HCT116 (cell line): ENCODE measurements at regions not wholly inside any gene's neighbourhood (a gene's known extent, or its start where the extent isn't known, plus 50 kb on each side); places are given as distances from the start of the nearest gene placed in this dataset.

Experiments used
- ATAC-seq: fragments of 200-7000 bp; cut with Tn5 transposase; 2 replicates; pipeline ENCODE4 v1.9.1; 2020; ENCODE audit warnings: mild to moderate bottlenecking, moderate library complexity
- BruUV-seq: library from RNA; stranded (reverse); fragments of 400-500 nt; replicated peaks from 2 replicates; lab custom pipeline; 2021; lab: Mats Ljungman, UMichigan
- CTCF ChIA-PET: fragments of 300-600 bp; sonication (Branson Sonifier 250); formaldehyde crosslinking; loops from one replicate; lab custom pipeline; 2021; ENCODE audit warnings: antibody characterized with exemption; lab: Charles Lee
- POLR2A ChIA-PET: fragments of 300-600, 350-600 bp; sonication (Branson Sonifier 250); formaldehyde crosslinking; loops from one replicate; lab custom pipeline; 2021; ENCODE audit warnings: antibody characterized with exemption; lab: Charles Lee
- RAD21 ChIA-PET, 2 experiments: fragments of 300-600 bp; sonication (Branson Sonifier 250); formaldehyde crosslinking; loops; one replicate each; lab custom pipeline; 2023; ENCODE audit warnings: low total read pairs in 2 of 2; ENCODE audit not compliant: uncharacterized antibody in 2 of 2, unreplicated experiment in 2 of 2, low non-redundant PET in 1 of 2; lab: Charles Lee
- DNase-seq: peaks from one replicate; pipeline ENCODE4 v3.0.0-alpha.2; 2010; ENCODE audit warnings: low read depth, low spot score
- H2AFZ ChIP-seq: fragments of 200-600 bp; shearing (Covaris generic), sonication (generic); 2 replicates; pipeline ENCODE4 v1.6.1; 2017; ENCODE audit warnings: low read depth, mixed run types, mixed read lengths, antibody characterized with exemption, low read length; ENCODE audit not compliant: poor library complexity, severe bottlenecking
- H3K27ac ChIP-seq: 2 replicates; pipeline ENCODE4 v1.5.1; 2012; ENCODE audit warnings: low read depth, low read length
- H3K27me3 ChIP-seq: fragments of 200-600 bp; sonication (generic); 2 replicates; pipeline ENCODE4 v1.6.1; 2016; ENCODE audit warnings: mixed run types, low read length, mixed read lengths; ENCODE audit not compliant: insufficient read depth
- H3K36me3 ChIP-seq, 2 experiments: fragments of 200-500 bp in 1 of 2; fragments of 200-600 bp in 1 of 2; sonication (Bioruptor generic) in 1 of 2; sonication (generic) in 1 of 2; 2 replicates each; pipeline versions ENCODE4 v1.5.1 to v1.6.1; 2014 to 2016; ENCODE audit warnings: low read length in 2 of 2, inconsistent platforms in 1 of 2, mixed read lengths in 1 of 2, mixed run types in 1 of 2; ENCODE audit not compliant: insufficient read depth in 2 of 2, control insufficient read depth in 1 of 2
- H3K4me1 ChIP-seq, 2 experiments: fragments of 200-600 bp in 1 of 2; sonication (generic) in 1 of 2; 2 replicates each; pipeline versions ENCODE4 v1.5.1 to v1.6.1; 2012 to 2017; ENCODE audit warnings: low read length in 2 of 2, inconsistent platforms in 1 of 2, mild to moderate bottlenecking in 1 of 2, mixed read lengths in 1 of 2, mixed run types in 1 of 2, moderate library complexity in 1 of 2; ENCODE audit not compliant: insufficient read depth in 2 of 2, control insufficient read depth in 1 of 2
- H3K4me2 ChIP-seq: fragments of 200-600 bp; sonication (generic); 2 replicates; pipeline ENCODE4 v1.6.1; 2017; ENCODE audit warnings: mixed run types, low read length, mixed read lengths
- H3K4me3 ChIP-seq, 2 experiments: fragments of 200-600 bp in 1 of 2; sonication (generic) in 1 of 2; replicated peaks in 1 of 2; 2 replicates each; pipeline ENCODE4 v1.5.1; 2011 to 2016; ENCODE audit warnings: low read length in 2 of 2, control low read depth in 1 of 2, low read depth in 1 of 2, mild to moderate bottlenecking in 1 of 2, mixed read lengths in 1 of 2, mixed run types in 1 of 2
- H3K79me2 ChIP-seq: fragments of 200-600 bp; sonication (generic); 2 replicates; pipeline ENCODE4 v1.6.1; 2017; ENCODE audit warnings: mild to moderate bottlenecking, mixed run types, low read length, moderate library complexity, mixed read lengths; ENCODE audit not compliant: insufficient read depth
- H3K9ac ChIP-seq: fragments of 200-600 bp; sonication (generic); 2 replicates; pipeline ENCODE4 v1.6.1; 2016; ENCODE audit warnings: low read length, mixed read lengths
- H3K9me2 ChIP-seq: fragments of 200-600 bp; sonication (generic), shearing (Covaris generic); 2 replicates; pipeline ENCODE4 v1.6.1; 2017; ENCODE audit warnings: mixed run types, mild to moderate bottlenecking, moderate library complexity; ENCODE audit not compliant: insufficient read depth
- H3K9me3 ChIP-seq, 2 experiments: fragments of 200-500 bp in 1 of 2; fragments of 200-600 bp in 1 of 2; sonication (Bioruptor generic) in 1 of 2; sonication (generic) in 1 of 2; 2 replicates each; pipeline ENCODE4 v1.6.1; 2014 to 2017; ENCODE audit warnings: low read length in 2 of 2, mixed read lengths in 2 of 2, inconsistent platforms in 1 of 2, low read depth in 1 of 2, mild to moderate bottlenecking in 1 of 2, mixed run types in 1 of 2, moderate library complexity in 1 of 2; ENCODE audit not compliant: control insufficient read depth in 1 of 2, insufficient read depth in 1 of 2
- H4K20me1 ChIP-seq: fragments of 200-600 bp; sonication (generic), shearing (Covaris generic); 2 replicates; pipeline ENCODE4 v1.6.1; 2017; ENCODE audit warnings: mixed run types, mild to moderate bottlenecking, moderate library complexity; ENCODE audit not compliant: insufficient read depth
- ATF3 ChIP-seq: IDR thresholded peaks from 2 replicates; pipeline ENCODE4 v1.6.1; 2012
- CBX3 ChIP-seq: IDR thresholded peaks from 2 replicates; pipeline ENCODE4 v1.6.1; 2012; ENCODE audit warnings: low read depth
- CEBPB ChIP-seq: IDR thresholded peaks from 2 replicates; pipeline ENCODE4 v1.6.1; 2012; ENCODE audit warnings: low read depth
- CTCF ChIP-seq, 3 experiments: fragments of 200-600 bp in 1 of 3; sonication (generic) in 1 of 3; IDR thresholded peaks in 2 of 3; conservative IDR thresholded peaks in 1 of 3; 2 replicates each; pipeline ENCODE4 v1.5.1; 2012 to 2017; ENCODE audit warnings: low read depth in 2 of 3, low read length in 2 of 3, antibody characterized with exemption in 1 of 3, borderline replicate concordance in 1 of 3, control low read depth in 1 of 3, mild to moderate bottlenecking in 1 of 3, mixed read lengths in 1 of 3, mixed run types in 1 of 3, moderate library complexity in 1 of 3; ENCODE audit not compliant: insufficient read depth in 1 of 3
- EGR1 ChIP-seq: IDR thresholded peaks from 2 replicates; pipeline ENCODE4 v1.6.1; 2012; ENCODE audit warnings: low read depth
- ELF1 ChIP-seq: IDR thresholded peaks from 2 replicates; pipeline ENCODE4 v1.6.1; 2012; ENCODE audit warnings: low read depth, borderline replicate concordance
- EZH2 ChIP-seq: fragments of 200-600 bp; sonication (generic); IDR thresholded peaks from 2 replicates; pipeline ENCODE4 v1.6.1; 2017; ENCODE audit warnings: antibody characterized with exemption, mixed run types
- EZH2phosphoT487 ChIP-seq: fragments of 200-600 bp; IDR thresholded peaks from 2 replicates; pipeline ENCODE4 v1.6.1; 2018; ENCODE audit warnings: antibody characterized with exemption, borderline replicate concordance
- FOSL1 ChIP-seq: IDR thresholded peaks from 2 replicates; pipeline ENCODE4 v1.6.1; 2012; ENCODE audit warnings: low read depth
- JUND ChIP-seq: IDR thresholded peaks from 2 replicates; pipeline ENCODE4 v1.6.1; 2012
- MAX ChIP-seq: IDR thresholded peaks from 2 replicates; pipeline ENCODE4 v1.6.1; 2012
- POLR2AphosphoS5 ChIP-seq: IDR thresholded peaks from 2 replicates; pipeline ENCODE4 v1.6.1; 2011; ENCODE audit warnings: mild to moderate bottlenecking, low read depth, low read length, moderate library complexity
- SIN3A ChIP-seq: IDR thresholded peaks from 2 replicates; pipeline ENCODE4 v1.6.1; 2012; ENCODE audit warnings: low read depth
- SP1 ChIP-seq: IDR thresholded peaks from 2 replicates; pipeline ENCODE4 v1.6.1; 2012; ENCODE audit warnings: low read depth
- SRF ChIP-seq: IDR thresholded peaks from 2 replicates; pipeline ENCODE4 v1.6.1; 2012; ENCODE audit warnings: low read depth
- TCF7L2 ChIP-seq: IDR thresholded peaks from 2 replicates; pipeline ENCODE4 v1.7.0; 2011; ENCODE audit warnings: borderline replicate concordance, inconsistent platforms; ENCODE audit not compliant: insufficient read depth, insufficient read length; ENCODE audit errors: extremely low read depth
- YY1 ChIP-seq: IDR thresholded peaks from 2 replicates; pipeline ENCODE4 v1.6.1; 2011; ENCODE audit warnings: low read length, low read depth, moderate library complexity, mild to moderate bottlenecking; ENCODE audit not compliant: insufficient replicate concordance; ENCODE audit errors: extremely low read depth
- ZBTB33 ChIP-seq: IDR thresholded peaks from 2 replicates; pipeline ENCODE4 v1.6.1; 2011; ENCODE audit warnings: mild to moderate bottlenecking, low read length, moderate library complexity; ENCODE audit not compliant: insufficient replicate concordance; ENCODE audit errors: extremely low read depth
- ZFX ChIP-seq: fragments of 450-650 bp; IDR thresholded peaks from 2 replicates; pipeline ENCODE4 v1.6.1; 2017
- ZNF274 ChIP-seq: fragments of 200-500 bp; sonication (Bioruptor generic); IDR thresholded peaks from 2 replicates; pipeline ENCODE4 v1.6.1; 2014; ENCODE audit warnings: mild to moderate bottlenecking, low read depth, low read length, inconsistent platforms
- intact Hi-C: fragments of 100-400 bp; cut with micrococcal nuclease; formaldehyde crosslinking; loops from 2 replicates; pipeline ENCODE4 v1.10.0; 2022

- TF ChIP-seq CTCF (IDR thresholded peaks at IDR 0.05 in 2 of 3, conservative IDR thresholded peaks at IDR 0.05 in 1 of 3; ENCODE audit: borderline replicate concordance in 1 of 3, insufficient read depth in 1 of 3, low read depth in 2 of 3, low read length in 2 of 3) (no peak), EZH2 (no peak), SP1 (no peak), EZH2phosphoT487 (no peak), ELF1 (no peak), SIN3A (no peak), ZNF274 (no peak)
Measured at GRCh38 chr4:41365681-41366080, 109.0 kb downstream of the UCHL1 start (continued).

GRCh38 chr4:41366911-41367517 is 110.3 kb downstream of the UCHL1 start:
- DNase-seq (no peak), ATAC-seq (no peak)
- H3K4me3 ChIP-seq, result no peak overlapping the region
- no peaks in the 10 kb centered on the region for H3K36me3 ChIP-seq
- H3K9me2 ChIP-seq, result no peaks in the 10 kb centered on the region
- H3K9ac ChIP-seq, result no peak overlapping the region
- POLR2A ChIA-PET, result no interaction called here
- H3K27ac ChIP-seq, result no peak overlapping the region
- H4K20me1 ChIP-seq, result no peaks in the 10 kb centered on the region
- no peaks in the 10 kb centered on the region for H3K79me2 ChIP-seq
- no peaks in the 10 kb centered on the region for H3K27me3 ChIP-seq
- RAD21 ChIA-PET, result no interaction called here
- H3K4me2 ChIP-seq, result no peak overlapping the region
- intact Hi-C loops, result no loop called here
- CTCF ChIA-PET, result no interaction called here
- H2AFZ ChIP-seq, result no peak overlapping the region
- H3K4me1 ChIP-seq, result no peaks in the 10 kb centered on the region
- TF ChIP-seq SIN3A, result no peak
- TF ChIP-seq YY1, result no peak
- no peak for TF ChIP-seq POLR2AphosphoS5
- no peak for TF ChIP-seq EGR1
- no peak for TF ChIP-seq SRF
- no peak for TF ChIP-seq ZBTB33
- no peak for TF ChIP-seq TCF7L2
- no peak for TF ChIP-seq EZH2
- TF ChIP-seq JUND, result no peak
- no peak for TF ChIP-seq MAX
- no peak for TF ChIP-seq ZFX
- no peak for TF ChIP-seq CEBPB
- no peak for TF ChIP-seq ATF3
- TF ChIP-seq FOSL1, result no peak
- no peak for TF ChIP-seq ZNF274
- TF ChIP-seq EZH2phosphoT487, result no peak
- no peak for TF ChIP-seq CBX3
- BruUV-seq, result no TSS peak
- H3K9me3 ChIP-seq, result no peaks in the 10 kb centered on the region
